ENCODE measurements at regions not wholly inside any gene's neighbourhood (a gene's known extent, or its start where the extent isn't known, plus 50 kb on each side); places are given as distances from the start of the nearest gene placed in this dataset.

DNA sequence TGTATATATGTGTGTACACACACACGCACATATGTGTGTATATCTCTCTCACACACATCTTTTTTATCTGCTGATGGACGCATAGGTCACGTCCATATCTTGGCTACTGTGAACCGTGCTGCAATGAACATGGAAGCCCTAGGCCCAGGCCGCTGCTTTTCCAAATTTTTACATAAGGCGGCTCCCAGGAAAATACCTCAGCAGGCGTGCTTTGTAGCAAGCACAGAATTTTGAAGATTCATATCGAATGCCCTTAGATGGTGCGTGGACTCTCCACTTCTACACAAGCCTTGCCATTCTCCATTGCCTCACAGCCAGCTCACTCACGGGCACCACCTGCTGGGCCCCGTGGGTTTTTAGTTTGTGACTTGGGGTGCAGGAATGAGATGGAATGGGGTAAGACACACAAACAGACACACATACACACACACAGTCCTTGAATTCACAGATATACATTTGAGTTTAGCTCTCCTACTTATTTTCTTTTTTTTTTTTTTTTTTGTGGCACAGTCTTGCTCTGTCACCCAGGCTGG, 57.9 kb upstream of the RNF32 start:
- Mint-ChIP-seq H3K4me3 (ENCODE audit: low read depth, unreplicated experiment) (no peak overlapping the region), H3K4me1 (ENCODE audit: low read depth, unreplicated experiment) (no peaks in the 10 kb centered on the region), H3K36me3 (ENCODE audit: insufficient read depth, unreplicated experiment) (no peaks in the 10 kb centered on the region), H3K27me3 (ENCODE audit: unreplicated experiment) (peaks cover 34% of the 10 kb centered on the region), H3K9me3 (ENCODE audit: low read depth, unreplicated experiment) (no peaks in the 10 kb centered on the region), H3K27ac (ENCODE audit: unreplicated experiment) (no peak overlapping the region)
- no peak for DNase-seq
- no TSS peak for BruUV-seq (replicated peaks)
- CTCF ChIA-PET = no interaction called here
- intact Hi-C loops (cut with micrococcal nuclease; ENCODE audit: unreplicated experiment) = no loop called here
- TF ChIP-seq, protein P1, sequence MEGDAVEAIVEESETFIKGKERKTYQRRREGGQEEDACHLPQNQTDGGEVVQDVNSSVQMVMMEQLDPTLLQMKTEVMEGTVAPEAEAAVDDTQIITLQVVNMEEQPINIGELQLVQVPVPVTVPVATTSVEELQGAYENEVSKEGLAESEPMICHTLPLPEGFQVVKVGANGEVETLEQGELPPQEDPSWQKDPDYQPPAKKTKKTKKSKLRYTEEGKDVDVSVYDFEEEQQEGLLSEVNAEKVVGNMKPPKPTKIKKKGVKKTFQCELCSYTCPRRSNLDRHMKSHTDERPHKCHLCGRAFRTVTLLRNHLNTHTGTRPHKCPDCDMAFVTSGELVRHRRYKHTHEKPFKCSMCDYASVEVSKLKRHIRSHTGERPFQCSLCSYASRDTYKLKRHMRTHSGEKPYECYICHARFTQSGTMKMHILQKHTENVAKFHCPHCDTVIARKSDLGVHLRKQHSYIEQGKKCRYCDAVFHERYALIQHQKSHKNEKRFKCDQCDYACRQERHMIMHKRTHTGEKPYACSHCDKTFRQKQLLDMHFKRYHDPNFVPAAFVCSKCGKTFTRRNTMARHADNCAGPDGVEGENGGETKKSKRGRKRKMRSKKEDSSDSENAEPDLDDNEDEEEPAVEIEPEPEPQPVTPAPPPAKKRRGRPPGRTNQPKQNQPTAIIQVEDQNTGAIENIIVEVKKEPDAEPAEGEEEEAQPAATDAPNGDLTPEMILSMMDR (IDR thresholded peaks at IDR 0.05; ENCODE audit: unreplicated experiment) = no peak

DNA sequence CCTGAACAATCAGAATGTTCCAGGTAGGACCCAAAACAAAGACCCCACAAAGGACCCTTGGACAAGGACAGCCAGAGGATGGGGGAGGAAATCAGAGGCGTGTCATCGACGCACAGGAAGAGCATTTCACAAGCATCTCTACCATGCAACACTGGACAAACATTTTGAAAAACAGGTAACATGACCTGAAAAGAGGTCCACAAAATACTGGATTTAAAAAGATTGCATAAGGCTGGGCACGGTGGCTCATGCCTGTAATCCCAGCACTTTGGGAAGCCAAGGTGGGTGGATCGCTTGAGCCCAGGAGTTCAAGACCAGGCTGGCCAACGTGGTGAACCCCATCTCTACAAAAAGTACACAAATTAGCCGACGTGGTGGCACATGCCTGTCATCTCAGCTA, 60.5 kb upstream of the RNF32 start:
- H3K36me3 Mint-ChIP-seq (ENCODE audit: insufficient read depth, unreplicated experiment) = no peaks in the 10 kb centered on the region
- DNase-seq = no peak
- H3K4me1 Mint-ChIP-seq (ENCODE audit: low read depth, unreplicated experiment) = no peaks in the 10 kb centered on the region
- no peaks in the 10 kb centered on the region for H3K9me3 Mint-ChIP-seq (ENCODE audit: low read depth, unreplicated experiment)
- TF ChIP-seq, protein P1 (IDR thresholded peaks at IDR 0.05; ENCODE audit: unreplicated experiment) = no peak
- peaks cover 36% of the 10 kb centered on the region for H3K27me3 Mint-ChIP-seq (ENCODE audit: unreplicated experiment)
- H3K27ac Mint-ChIP-seq (ENCODE audit: unreplicated experiment) = no peak overlapping the region
- no TSS peak for BruUV-seq (replicated peaks)
- CTCF ChIA-PET = interaction anchor here (0.7 kb wide), 1 partner anchor 216 kb away, joined by 6 read pairs; no protein-coding TSS in a partner anchor
- intact Hi-C loops (cut with micrococcal nuclease; ENCODE audit: unreplicated experiment) = no loop called here
- no peak overlapping the region for H3K4me3 Mint-ChIP-seq (ENCODE audit: low read depth, unreplicated experiment)

GRCh38 chr7:156579566-156579965, 61.0 kb upstream of the RNF32 start:
- CTCF ChIA-PET = no interaction called here
- no TSS peak for BruUV-seq (replicated peaks)
- peaks cover 36% of the 10 kb centered on the region for H3K27me3 Mint-ChIP-seq (ENCODE audit: unreplicated experiment)
- DNase-seq = no peak
- intact Hi-C loops (cut with micrococcal nuclease; ENCODE audit: unreplicated experiment) = no loop called here
- no peak overlapping the region for H3K27ac Mint-ChIP-seq (ENCODE audit: unreplicated experiment)
- no peaks in the 10 kb centered on the region for H3K4me1 Mint-ChIP-seq (ENCODE audit: low read depth, unreplicated experiment)
- no peaks in the 10 kb centered on the region for H3K36me3 Mint-ChIP-seq (ENCODE audit: insufficient read depth, unreplicated experiment)
- no peak overlapping the region for H3K4me3 Mint-ChIP-seq (ENCODE audit: low read depth, unreplicated experiment)
- H3K9me3 Mint-ChIP-seq (ENCODE audit: low read depth, unreplicated experiment) = no peaks in the 10 kb centered on the region
- TF ChIP-seq, protein P1 (IDR thresholded peaks at IDR 0.05; ENCODE audit: unreplicated experiment) = no peak

- no TSS peak for BruUV-seq (replicated peaks)
Observed at GRCh38 chr7:156578978-156579430, 61.6 kb upstream of the RNF32 start.

More at GRCh38 chr7:156578978-156579430, 61.6 kb upstream of the RNF32 start:
- TF ChIP-seq, protein P1 (IDR thresholded peaks at IDR 0.05; ENCODE audit: unreplicated experiment) = no peak
- Mint-ChIP-seq H3K27ac (ENCODE audit: unreplicated experiment) (no peak overlapping the region), H3K27me3 (ENCODE audit: unreplicated experiment) (peaks cover 36% of the 10 kb centered on the region), H3K4me1 (ENCODE audit: low read depth, unreplicated experiment) (no peaks in the 10 kb centered on the region), H3K9me3 (ENCODE audit: low read depth, unreplicated experiment) (no peaks in the 10 kb centered on the region), H3K4me3 (ENCODE audit: low read depth, unreplicated experiment) (no peak overlapping the region), H3K36me3 (ENCODE audit: insufficient read depth, unreplicated experiment) (no peaks in the 10 kb centered on the region)
- no peak for DNase-seq
- CTCF ChIA-PET = no interaction called here
- intact Hi-C loops (cut with micrococcal nuclease; ENCODE audit: unreplicated experiment) = no loop called here
